Sigmoid colon (tissue), 6 donors: ENCODE measurements at regions not wholly inside any gene's neighbourhood (a gene's known extent, or its start where the extent isn't known, plus 50 kb on each side); places are given as distances from the start of the nearest gene placed in this dataset.

Source experiments
- DNase-seq: peaks from one replicate; pipeline ENCODE4 v3.0.0-alpha.2; 2019
- H3K27ac ChIP-seq, 4 donors: fragments of 200-600 bp; sonication (generic); one replicate each; pipeline ENCODE4 v1.5.1; 2016 to 2019; ENCODE audit warnings: mild to moderate bottlenecking in 1 of 4
- H3K27me3 ChIP-seq, 3 donors: fragments of 200-600 bp; sonication (generic); one replicate each; pipeline ENCODE4 v1.5.1; 2019; ENCODE audit warnings: mild to moderate bottlenecking in 1 of 3
- H3K36me3 ChIP-seq, 4 donors: fragments of 200-600 bp; sonication (generic); one replicate each; pipeline ENCODE4 v1.5.1; 2016 to 2019
- H3K4me1 ChIP-seq, 4 donors: fragments of 200-600 bp; sonication (generic); one replicate each; pipeline ENCODE4 v1.5.1; 2017 to 2019
- H3K4me3 ChIP-seq, 4 donors: fragments of 200-600 bp; sonication (generic); one replicate each; pipeline ENCODE4 v1.5.1; 2017 to 2019; ENCODE audit warnings: mild to moderate bottlenecking in 2 of 4, moderate library complexity in 1 of 4
- H3K9me3 ChIP-seq, 4 donors: fragments of 200-600 bp in 3 of 4; sonication (generic) in 3 of 4; one replicate each; pipeline versions ENCODE4 v1.5.1 to v1.6.1; 2013 to 2019
- EP300 ChIP-seq, 4 donors: sonication (generic); formaldehyde crosslinking; IDR thresholded peaks; one replicate each; pipeline ENCODE4 v1.6.1; 2017; ENCODE audit warnings: antibody characterized with exemption in 4 of 4
- POLR2A ChIP-seq, 2 donors: fragments of 450-650 bp; IDR thresholded peaks; one replicate each; pipeline ENCODE4 v1.6.1; 2016; ENCODE audit warnings: antibody characterized with exemption in 2 of 2, mild to moderate bottlenecking in 2 of 2, moderate library complexity in 2 of 2
- POLR2AphosphoS5 ChIP-seq, 4 donors: sonication (generic); formaldehyde crosslinking; IDR thresholded peaks; one replicate each; pipeline ENCODE4 v1.6.1; 2017; ENCODE audit warnings: antibody characterized with exemption in 4 of 4
- WGBS, 2 donors: extraction: QIAGEN DNeasy Blood & Tissue Kit; methylation state at CpG; one replicate each; pipeline ENCODE4 v1.1.7; 2013; 5-methylcytosine and 5-hydroxymethylcytosine counted together
- intact Hi-C: fragments of 100-400 bp; cut with DNase I; formaldehyde crosslinking; loops from one replicate; pipeline ENCODE4 v1.15.1; 2023
- TF ChIP-seq, protein P1 (sequence below), 4 experiments: fragments of 450-650 bp in 3 of 4; fragments of 200-600 bp in 1 of 4; IDR thresholded peaks; one replicate each; pipeline ENCODE4 v1.5.1; 2016 to 2019; ENCODE audit warnings: antibody characterized with exemption in 4 of 4, mild to moderate bottlenecking in 3 of 4, moderate library complexity in 2 of 4
- donor health status: healthy with polysubstance abuse.
- donor health status: healthy.

DNA sequence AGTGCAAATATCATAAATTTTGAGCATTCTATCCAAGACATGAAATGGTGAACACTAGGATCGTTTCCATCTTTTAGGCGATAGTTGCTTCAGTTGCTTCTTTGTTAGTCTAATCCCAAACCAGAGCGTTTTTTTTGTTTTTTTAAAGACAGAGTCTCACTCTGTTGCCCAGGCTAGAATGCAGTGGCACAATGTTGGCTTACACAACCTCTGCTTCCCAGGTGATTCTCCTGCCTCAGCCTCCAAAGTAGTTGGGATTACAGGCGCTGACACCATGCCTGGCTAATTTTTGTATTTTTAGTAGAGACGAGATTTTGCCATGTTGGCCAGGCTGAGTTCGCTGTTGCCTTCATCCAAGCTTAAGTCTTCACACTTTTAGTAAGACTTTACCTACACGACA, 265.3 kb downstream of the SHQ1 start:
- intact Hi-C loops = no loop called here
- WGBS, 2 donors = 94% methylated on average over 7 of the region's 7 CpGs
- TF ChIP-seq POLR2A (IDR thresholded peaks at IDR 0.05) (no peak), EP300 (IDR thresholded peaks at IDR 0.05) (no peak), POLR2AphosphoS5 (IDR thresholded peaks at IDR 0.05) (no peak)
- TF ChIP-seq, protein P1, sequence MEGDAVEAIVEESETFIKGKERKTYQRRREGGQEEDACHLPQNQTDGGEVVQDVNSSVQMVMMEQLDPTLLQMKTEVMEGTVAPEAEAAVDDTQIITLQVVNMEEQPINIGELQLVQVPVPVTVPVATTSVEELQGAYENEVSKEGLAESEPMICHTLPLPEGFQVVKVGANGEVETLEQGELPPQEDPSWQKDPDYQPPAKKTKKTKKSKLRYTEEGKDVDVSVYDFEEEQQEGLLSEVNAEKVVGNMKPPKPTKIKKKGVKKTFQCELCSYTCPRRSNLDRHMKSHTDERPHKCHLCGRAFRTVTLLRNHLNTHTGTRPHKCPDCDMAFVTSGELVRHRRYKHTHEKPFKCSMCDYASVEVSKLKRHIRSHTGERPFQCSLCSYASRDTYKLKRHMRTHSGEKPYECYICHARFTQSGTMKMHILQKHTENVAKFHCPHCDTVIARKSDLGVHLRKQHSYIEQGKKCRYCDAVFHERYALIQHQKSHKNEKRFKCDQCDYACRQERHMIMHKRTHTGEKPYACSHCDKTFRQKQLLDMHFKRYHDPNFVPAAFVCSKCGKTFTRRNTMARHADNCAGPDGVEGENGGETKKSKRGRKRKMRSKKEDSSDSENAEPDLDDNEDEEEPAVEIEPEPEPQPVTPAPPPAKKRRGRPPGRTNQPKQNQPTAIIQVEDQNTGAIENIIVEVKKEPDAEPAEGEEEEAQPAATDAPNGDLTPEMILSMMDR (IDR thresholded peaks at IDR 0.05) = no peak
- Histone ChIP-seq H3K4me3 (no peak overlapping the region), H3K27ac (no peak overlapping the region), H3K9me3 (no peaks in the 10 kb centered on the region), H3K27me3 (no peaks in the 10 kb centered on the region), H3K4me1 (no peaks in the 10 kb centered on the region), H3K36me3 (no peaks in the 10 kb centered on the region)
- DNase-seq = no peak

DNA sequence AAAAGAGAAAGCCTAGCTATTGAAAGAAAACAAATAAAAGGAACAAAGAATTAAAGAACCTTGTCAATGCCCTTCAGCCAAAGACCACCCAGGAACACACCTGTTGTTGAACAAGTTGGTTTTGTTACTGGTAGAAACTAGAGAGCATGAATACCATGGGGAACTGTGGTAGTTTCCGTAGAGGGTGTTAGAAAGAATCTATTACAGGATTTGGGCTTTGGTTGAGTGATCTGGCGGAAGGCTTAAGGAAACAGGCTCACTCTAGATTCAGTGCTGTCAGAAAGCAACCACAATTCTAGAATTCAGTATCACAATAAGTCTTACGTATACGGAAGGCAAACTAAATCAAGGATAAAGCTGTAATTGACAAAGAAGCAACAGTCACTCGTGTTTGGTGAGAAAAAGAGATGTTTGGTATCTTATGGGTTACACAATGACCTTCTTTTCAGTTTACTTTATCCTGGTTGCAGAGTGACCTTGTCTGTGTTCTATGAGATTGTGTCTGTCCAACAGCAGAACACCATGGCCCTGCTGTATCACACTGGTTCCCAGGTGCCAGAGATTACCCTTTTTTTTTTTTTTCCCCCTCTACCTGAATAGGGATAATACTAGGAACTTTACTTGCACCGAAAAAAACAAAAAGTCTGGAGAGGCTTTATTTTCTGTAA, 265.9 kb downstream of the SHQ1 start:
- Histone ChIP-seq H3K36me3 (no peaks in the 10 kb centered on the region), H3K27ac (no peak overlapping the region), H3K9me3 (no peaks in the 10 kb centered on the region), H3K4me1 (no peaks in the 10 kb centered on the region), H3K4me3 (no peak overlapping the region), H3K27me3 (no peaks in the 10 kb centered on the region)
- WGBS, 2 donors = 72 to 87% methylated on average over 6 of the region's 6 CpGs
- intact Hi-C loops = no loop called here
- TF ChIP-seq, protein P1 (IDR thresholded peaks at IDR 0.05) = no peak
- TF ChIP-seq POLR2A (IDR thresholded peaks at IDR 0.05) = no peak
- no peak for TF ChIP-seq POLR2AphosphoS5 (IDR thresholded peaks at IDR 0.05)
- TF ChIP-seq EP300 (IDR thresholded peaks at IDR 0.05) = no peak
- DNase-seq = no peak

DNA sequence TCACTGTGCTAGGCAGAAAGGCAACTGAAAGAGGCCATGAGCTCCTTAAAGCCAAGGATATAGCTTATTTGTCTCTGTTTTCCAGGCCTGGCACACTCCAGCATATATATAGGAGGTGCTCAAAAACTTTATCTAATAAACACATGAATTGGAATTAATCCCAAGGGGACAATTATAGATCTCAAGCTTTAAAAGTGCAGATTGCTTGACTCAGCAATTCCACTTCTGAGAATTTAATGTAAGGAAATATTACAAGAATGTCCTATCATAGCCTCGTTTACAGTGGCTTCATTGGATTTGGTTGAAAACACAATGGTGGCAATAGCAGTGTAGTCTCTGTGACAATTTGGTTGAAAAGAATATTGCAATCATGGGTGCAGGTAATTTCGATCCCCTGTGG, 267.3 kb downstream of the SHQ1 start:
- 88 to 90% methylated on average over 2 of the region's 2 CpGs for WGBS, 2 donors
- no peak for DNase-seq

DNA sequence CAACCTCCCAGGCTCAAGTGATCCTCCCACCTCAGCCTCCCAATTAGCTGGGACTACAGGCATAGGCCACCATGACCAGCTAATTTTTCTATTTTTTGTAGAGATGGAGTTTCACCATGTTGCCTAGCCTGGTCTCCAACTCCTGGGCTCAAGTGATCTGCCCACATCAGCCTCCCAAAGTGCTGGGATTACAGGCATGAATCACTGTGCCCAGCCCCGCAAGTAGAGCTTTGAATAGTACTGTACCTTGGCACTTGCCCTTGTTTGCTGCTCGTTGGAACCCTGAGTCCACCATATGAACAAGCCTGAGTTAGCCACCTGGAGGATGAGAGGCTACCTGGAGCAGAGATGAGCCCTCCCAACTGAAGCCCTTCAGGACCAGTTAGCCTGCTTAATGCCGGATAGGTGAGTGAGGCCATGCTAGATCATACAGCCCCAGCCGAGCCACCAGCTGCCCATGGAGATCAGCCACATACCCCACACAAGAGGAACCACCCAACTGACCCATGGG, 267.9 kb downstream of the SHQ1 start:
- 58 to 81% methylated on average over 4 of the region's 4 CpGs for WGBS, 2 donors
- DNase-seq = no peak

More for the DNA sequence above, 267.3 kb downstream of the SHQ1 start:
- H3K9me3 ChIP-seq = no peaks in the 10 kb centered on the region
- no peaks in the 10 kb centered on the region for H3K4me1 ChIP-seq
- no peaks in the 10 kb centered on the region for H3K27me3 ChIP-seq
- intact Hi-C loops = no loop called here
- TF ChIP-seq EP300 (IDR thresholded peaks at IDR 0.05) = no peak
- TF ChIP-seq POLR2A (IDR thresholded peaks at IDR 0.05) = no peak
- TF ChIP-seq, protein P1 (IDR thresholded peaks at IDR 0.05) = no peak
- no peak for TF ChIP-seq POLR2AphosphoS5 (IDR thresholded peaks at IDR 0.05)
- no peaks in the 10 kb centered on the region for H3K36me3 ChIP-seq
- no peak overlapping the region for H3K27ac ChIP-seq
- H3K4me3 ChIP-seq = no peak overlapping the region

More for the DNA sequence above, 267.9 kb downstream of the SHQ1 start:
- no peak for TF ChIP-seq EP300 (IDR thresholded peaks at IDR 0.05)
- TF ChIP-seq, protein P1 (IDR thresholded peaks at IDR 0.05) = no peak
- no peak for TF ChIP-seq POLR2A (IDR thresholded peaks at IDR 0.05)
- no peak for TF ChIP-seq POLR2AphosphoS5 (IDR thresholded peaks at IDR 0.05)
- intact Hi-C loops = no loop called here
- no peaks in the 10 kb centered on the region for H3K9me3 ChIP-seq
- H3K27me3 ChIP-seq = no peaks in the 10 kb centered on the region
- no peak overlapping the region for H3K4me3 ChIP-seq
- H3K4me1 ChIP-seq = no peaks in the 10 kb centered on the region
- H3K36me3 ChIP-seq = no peaks in the 10 kb centered on the region
- no peak overlapping the region for H3K27ac ChIP-seq
